CMK (cell line): ENCODE measurements at regions not wholly inside any gene's neighbourhood (a gene's known extent, or its start where the extent isn't known, plus 50 kb on each side); places are given as distances from the start of the nearest gene placed in this dataset.
"Not testable (repeated sequence)": the region's sequence is repeated elsewhere in the genome, so short reads cannot be mapped to it uniquely, and the experiment has no call there.

ENCODE experiments used
- DNase-seq: peaks from one replicate; pipeline ENCODE4 v3.0.0-alpha.2; 2010; ENCODE audit warnings: low read depth

- peak; percentile 14 for DNase-seq
Measured at GRCh38 chr18:8882632-8883408, 177.5 kb downstream of the MTCL1 start.

- DNase-seq = no peak
Measured at GRCh38 chr18:8883409-8883668, 178.0 kb downstream of the MTCL1 start.

DNA sequence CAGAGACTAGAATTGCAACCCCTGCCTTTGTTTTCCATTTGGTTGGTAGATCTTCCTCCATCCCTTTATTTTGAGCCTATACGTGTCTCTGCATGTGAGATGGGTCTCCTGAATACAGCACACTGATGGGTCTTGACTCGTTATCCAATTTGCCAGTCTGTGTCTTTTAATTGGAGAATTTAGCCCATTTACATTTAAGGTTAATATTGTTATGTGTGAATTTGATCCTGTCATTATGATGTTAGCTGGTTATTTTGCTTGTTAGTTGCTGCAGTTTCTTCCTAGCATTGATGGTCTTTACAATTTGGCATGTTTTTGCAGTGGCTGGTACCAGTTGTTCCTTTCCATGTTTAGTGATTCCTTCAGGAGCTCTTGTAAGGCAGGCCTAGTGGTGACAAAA lies 182.5 kb downstream of the MTCL1 start:
- not testable (repeated sequence) for DNase-seq

DNA sequence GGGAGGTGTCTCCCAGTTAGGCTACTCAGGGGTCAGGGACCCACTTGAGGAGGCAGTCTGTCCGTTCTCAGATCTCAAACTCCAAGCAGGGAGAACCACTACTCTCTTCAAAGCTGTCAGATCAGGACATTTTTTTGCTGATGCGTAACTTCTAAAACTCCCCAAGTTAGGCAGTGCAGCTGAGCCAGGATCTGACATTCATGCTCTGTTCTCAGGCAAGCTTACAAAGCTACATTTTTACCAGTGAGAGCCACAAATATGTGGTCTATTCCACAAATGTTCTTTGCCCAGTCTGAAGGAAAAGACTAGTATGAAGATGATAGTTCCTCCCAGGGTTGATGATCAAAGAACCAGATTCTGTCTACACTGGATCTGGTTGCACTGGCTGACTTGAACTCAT lies 184.1 kb downstream of the MTCL1 start:
- DNase-seq = no peak

GRCh38 chr18:8890503-8890902 lies 185.1 kb downstream of the MTCL1 start:
- not testable (repeated sequence) for DNase-seq

DNA sequence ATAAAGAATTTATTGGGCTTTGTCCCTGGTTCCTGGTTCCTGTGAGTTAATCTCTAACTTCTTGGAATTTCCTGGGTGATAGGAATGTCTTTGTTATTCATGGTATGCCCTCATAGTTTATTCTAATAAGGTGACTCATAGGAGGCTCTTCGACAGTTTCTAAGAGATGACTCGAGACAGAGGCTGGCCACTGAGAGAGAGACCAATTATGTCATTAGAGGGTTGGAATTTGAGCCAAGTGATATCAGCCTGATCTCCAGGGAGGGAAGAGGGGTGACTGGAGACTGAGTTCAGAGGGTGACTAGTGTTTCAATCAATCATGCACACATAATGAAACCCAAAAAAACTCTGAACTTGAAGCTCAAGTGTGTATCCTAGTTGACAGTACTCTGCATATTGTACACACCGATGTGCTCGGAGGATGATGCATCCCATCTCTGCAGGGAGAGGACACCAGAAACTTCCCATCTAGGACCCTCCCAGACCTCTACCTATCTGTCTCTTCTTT lies 185.7 kb downstream of the MTCL1 start:
- DNase-seq = no peak

DNA sequence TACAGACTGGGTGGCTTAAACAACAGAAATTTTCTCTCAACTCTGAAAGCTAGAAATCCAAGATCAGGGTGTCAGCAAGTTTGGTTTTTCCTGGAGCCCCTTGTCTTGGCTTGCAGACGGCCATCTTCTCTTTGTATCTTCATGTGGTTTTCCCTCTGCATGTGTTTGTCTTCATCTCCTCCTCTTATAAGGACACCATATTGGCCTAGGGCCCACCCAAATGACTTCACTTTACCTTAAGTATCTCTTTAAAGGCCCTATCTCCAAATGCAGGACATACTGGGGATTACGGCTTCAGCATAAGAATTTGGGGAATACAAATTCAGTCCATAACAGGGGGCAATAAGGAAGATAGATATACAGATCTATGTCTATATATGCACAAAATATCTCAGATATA lies 187.9 kb downstream of the MTCL1 start:
- DNase-seq = no peak

DNA sequence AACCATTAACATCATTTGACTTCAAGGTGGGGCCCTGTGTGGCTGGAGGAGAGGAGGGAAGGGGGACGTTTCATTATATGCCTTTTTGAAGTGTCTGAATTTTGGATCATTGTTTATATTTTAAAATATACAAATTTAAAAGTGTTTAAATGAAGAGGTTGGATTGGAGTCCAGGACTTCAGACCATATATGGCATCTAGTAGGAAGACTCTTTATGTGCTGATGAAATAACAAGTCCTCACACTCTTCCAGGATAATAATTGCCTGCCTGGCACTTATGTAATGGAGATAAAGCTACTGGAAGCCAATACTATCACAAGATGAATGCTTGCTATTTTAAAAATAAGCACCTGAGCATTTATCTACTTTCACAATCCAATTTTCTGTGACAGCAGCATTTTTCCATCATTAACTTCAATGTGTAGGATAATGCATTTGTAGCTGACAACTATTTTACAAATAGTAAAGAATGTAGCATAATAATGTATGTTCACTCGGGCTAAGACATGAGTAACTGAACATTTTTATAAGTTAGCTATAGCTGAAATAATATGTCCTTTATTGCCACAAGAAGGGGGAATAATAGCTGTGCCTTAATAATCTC lies 188.4 kb downstream of the MTCL1 start:
- no peak for DNase-seq

- no peak for DNase-seq
Measured at GRCh38 chr18:8894823-8895222, 189.5 kb downstream of the MTCL1 start.

DNA sequence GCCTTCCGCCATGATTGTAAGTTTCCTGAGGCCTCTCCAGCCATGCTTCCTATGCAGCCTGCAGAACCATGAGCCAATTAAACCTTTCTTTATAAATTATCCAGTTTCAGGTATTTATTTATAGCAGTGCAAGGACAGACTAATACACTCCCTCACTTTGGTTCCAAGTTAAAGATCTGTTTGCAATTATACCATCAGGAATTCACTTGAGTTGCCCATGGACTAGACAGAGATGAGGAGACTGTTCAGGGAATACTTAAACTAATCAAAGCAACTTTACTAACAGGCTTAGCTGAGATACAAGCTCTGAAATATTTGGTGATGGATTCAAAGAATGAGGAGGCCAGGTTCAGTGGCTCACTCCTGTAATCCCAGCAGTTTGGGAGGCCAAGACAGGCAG lies 190.0 kb downstream of the MTCL1 start:
- no peak for DNase-seq

GRCh38 chr18:8895987-8896619 lies 190.7 kb downstream of the MTCL1 start:
- no peak for DNase-seq

GRCh38 chr18:8899000-8899399 lies 193.6 kb downstream of the MTCL1 start:
- no peak for DNase-seq

GRCh38 chr18:8900552-8900951 lies 195.2 kb downstream of the MTCL1 start:
- no peak for DNase-seq

GRCh38 chr18:8901019-8901418 lies 195.7 kb downstream of the MTCL1 start:
- DNase-seq = no peak

GRCh38 chr18:8904316-8904715 lies 198.2 kb upstream of the NDUFV2 start:
- DNase-seq = no peak

GRCh38 chr18:8908792-8909510 lies 193.5 kb upstream of the NDUFV2 start:
- DNase-seq = no peak

GRCh38 chr18:8910186-8910822 lies 192.2 kb upstream of the NDUFV2 start:
- DNase-seq = no peak

- no peak for DNase-seq
Measured at GRCh38 chr18:8910843-8911242, 191.7 kb upstream of the NDUFV2 start.

DNA sequence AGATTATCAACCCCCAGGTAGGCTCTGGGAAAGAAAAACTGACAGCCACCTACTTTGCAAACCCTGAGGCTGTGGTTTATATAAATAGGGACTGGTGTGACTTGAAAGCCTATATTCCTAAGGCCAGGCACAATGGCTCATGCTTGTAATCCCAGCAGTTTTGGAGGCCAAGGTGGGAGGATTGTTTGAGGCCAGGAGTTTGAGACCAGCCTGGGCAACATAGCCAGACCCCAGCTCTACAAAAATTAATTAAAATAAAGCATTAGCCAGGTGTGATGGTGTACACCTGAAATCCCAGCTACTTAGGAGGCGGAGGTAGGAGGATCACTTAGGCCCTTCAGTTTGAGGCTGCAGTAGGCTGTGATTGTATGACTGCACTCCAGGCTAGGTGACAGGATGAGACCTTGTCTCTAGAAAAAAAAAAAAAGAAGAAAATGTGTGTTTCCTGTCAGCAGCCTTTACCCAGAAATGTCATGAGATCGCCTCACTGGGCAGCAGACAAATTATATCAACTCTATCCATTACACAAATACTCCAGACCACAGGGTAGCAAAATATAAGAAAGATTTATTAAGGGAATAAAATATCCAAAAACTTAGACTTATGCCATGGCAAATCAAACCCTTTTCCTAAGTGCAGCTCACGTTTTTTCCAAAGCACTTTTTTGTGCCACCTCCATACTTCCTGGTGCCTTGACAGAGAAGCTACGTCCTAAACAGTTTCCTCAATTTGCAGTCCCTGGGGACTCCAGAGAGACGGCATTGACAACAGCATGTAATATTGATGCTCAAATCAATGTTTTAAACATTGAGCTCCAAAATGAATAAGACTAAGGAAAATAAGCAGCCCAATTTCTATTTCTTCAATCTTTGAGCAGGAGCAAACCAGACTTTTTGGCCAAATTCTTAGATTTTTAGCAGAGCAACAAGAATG lies 190.8 kb upstream of the NDUFV2 start:
- DNase-seq = no peak

GRCh38 chr18:8912348-8913326 lies 189.9 kb upstream of the NDUFV2 start:
- DNase-seq = no peak
